CD8-positive, alpha-beta memory T cell (primary cell): ENCODE measurements at regions not wholly inside any gene's neighbourhood (a gene's known extent, or its start where the extent isn't known, plus 50 kb on each side); places are given as distances from the start of the nearest gene placed in this dataset.

ENCODE experiments used
- CTCF ChIA-PET: fragments of 350-600 bp; sonication (Branson Sonifier 250); formaldehyde crosslinking; loops from one replicate; lab custom pipeline; 2021; ENCODE audit warnings: antibody characterized with exemption; lab: Charles Lee
- POLR2A ChIA-PET: fragments of 350-600 bp; sonication (Branson Sonifier 250); formaldehyde crosslinking; loops from one replicate; lab custom pipeline; 2021; ENCODE audit warnings: antibody characterized with exemption; lab: Charles Lee
- DNase-seq, 5 donors: peaks; one replicate each; pipeline versions ENCODE4 v3.0.0 to v3.0.0-alpha.2; 2020 to 2022; ENCODE audit warnings: mixed read lengths in 1 of 5
- H3K27ac ChIP-seq: one replicate; pipeline ENCODE4 v1.7.0; 2013; ENCODE audit warnings: low read depth, mild to moderate bottlenecking, low read length, moderate library complexity
- H3K27me3 ChIP-seq: 2 replicates; pipeline ENCODE4 v1.7.0; 2013; ENCODE audit warnings: low read length, mild to moderate bottlenecking; ENCODE audit not compliant: insufficient read depth, poor library complexity, severe bottlenecking
- H3K36me3 ChIP-seq: 2 replicates; pipeline ENCODE4 v1.7.0; 2013; ENCODE audit warnings: mild to moderate bottlenecking, low read length, moderate library complexity; ENCODE audit not compliant: insufficient read depth
- H3K4me1 ChIP-seq: 2 replicates; pipeline ENCODE4 v1.7.0; 2013; ENCODE audit warnings: mild to moderate bottlenecking, low read length, moderate library complexity; ENCODE audit not compliant: insufficient read depth
- H3K4me3 ChIP-seq: 2 replicates; pipeline ENCODE4 v1.7.0; 2013; ENCODE audit warnings: mild to moderate bottlenecking, low read length
- H3K9me3 ChIP-seq: 2 replicates; pipeline ENCODE4 v1.7.0; 2013; ENCODE audit warnings: mild to moderate bottlenecking, low read length
- H3K27ac Mint-ChIP-seq, 8 donors: one replicate each; pipeline ENCODE4 v1.8.0; 2020 to 2021; ENCODE audit warnings: mixed read lengths in 8 of 8, mild to moderate bottlenecking in 6 of 8, inconsistent platforms in 3 of 8, moderate library complexity in 3 of 8
- H3K27me3 Mint-ChIP-seq, 2 donors: one replicate each; pipeline ENCODE4 v1.8.0; 2020 to 2021; ENCODE audit warnings: mixed read lengths in 2 of 2, mild to moderate bottlenecking in 1 of 2, moderate library complexity in 1 of 2
- H3K36me3 Mint-ChIP-seq, 3 donors: one replicate each; pipeline ENCODE4 v1.8.0; 2020 to 2021; ENCODE audit warnings: mixed read lengths in 3 of 3, inconsistent platforms in 1 of 3, mild to moderate bottlenecking in 1 of 3
- H3K4me1 Mint-ChIP-seq, 3 donors: one replicate each; pipeline ENCODE4 v1.8.0; 2020 to 2021; ENCODE audit warnings: mixed read lengths in 3 of 3, inconsistent platforms in 1 of 3, mild to moderate bottlenecking in 1 of 3
- H3K4me3 Mint-ChIP-seq, 7 donors: one replicate each; pipeline ENCODE4 v1.8.0; 2020 to 2021; ENCODE audit warnings: mixed read lengths in 7 of 7, mild to moderate bottlenecking in 6 of 7, moderate library complexity in 4 of 7, inconsistent platforms in 2 of 7
- H3K9me3 Mint-ChIP-seq, 5 donors: one replicate each; pipeline ENCODE4 v1.8.0; 2020 to 2022; ENCODE audit warnings: mixed read lengths in 5 of 5, mild to moderate bottlenecking in 3 of 5, moderate library complexity in 2 of 5, inconsistent platforms in 1 of 5

DNA sequence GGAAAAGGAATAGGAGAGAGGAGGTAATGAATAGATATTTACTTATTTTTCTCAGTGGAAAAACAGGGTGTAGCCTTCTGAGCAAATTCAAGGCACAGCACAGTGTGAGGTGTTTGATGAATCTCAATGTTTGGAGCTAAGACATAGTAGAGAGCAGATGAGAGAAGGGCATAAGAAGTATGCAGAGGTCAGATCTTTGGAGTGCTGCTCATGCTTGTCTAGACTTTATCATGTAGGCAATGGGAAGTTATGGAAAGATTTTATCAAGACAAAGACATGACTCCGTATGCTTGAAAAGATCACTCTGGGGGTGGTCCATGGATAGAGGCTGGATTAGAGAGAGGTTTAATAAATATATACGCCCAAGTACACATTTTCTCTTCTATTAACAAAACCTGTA lies 217.0 kb upstream of the CNR1 start:
- no peak overlapping the region for H3K27ac Mint-ChIP-seq
- Histone ChIP-seq H3K9me3 (no peaks in the 10 kb centered on the region), H3K27ac (no peak overlapping the region), H3K4me3 (no peak overlapping the region), H3K36me3 (no peaks in the 10 kb centered on the region), H3K4me1 (no peaks in the 10 kb centered on the region), H3K27me3 (no peaks in the 10 kb centered on the region)
- POLR2A ChIA-PET: no interaction called here
- DNase-seq: no peak
- no peak overlapping the region for H3K4me3 Mint-ChIP-seq
- H3K36me3 Mint-ChIP-seq: no peaks in the 10 kb centered on the region
- peaks cover 0 to 3% (median 0%) of the 10 kb centered on the region in 5 donors for H3K9me3 Mint-ChIP-seq
- H3K27me3 Mint-ChIP-seq: peaks cover 4% of the 10 kb centered on the region in 2 donors
- H3K4me1 Mint-ChIP-seq: no peaks in the 10 kb centered on the region
- CTCF ChIA-PET: no interaction called here

- no peak overlapping the region for H3K27ac Mint-ChIP-seq
- POLR2A ChIA-PET: no interaction called here
- peaks cover 0 to 3% (median 0%) of the 10 kb centered on the region in 5 donors for H3K9me3 Mint-ChIP-seq
- DNase-seq: no peak
- H3K27me3 ChIP-seq: no peaks in the 10 kb centered on the region
- H3K4me3 ChIP-seq: no peak overlapping the region
- no peaks in the 10 kb centered on the region for H3K4me1 ChIP-seq
- H3K36me3 Mint-ChIP-seq: no peaks in the 10 kb centered on the region
- no peaks in the 10 kb centered on the region for H3K9me3 ChIP-seq
- CTCF ChIA-PET: no interaction called here
- H3K36me3 ChIP-seq: no peaks in the 10 kb centered on the region
- H3K4me3 Mint-ChIP-seq: no peak overlapping the region
- H3K27ac ChIP-seq: no peak overlapping the region
- H3K4me1 Mint-ChIP-seq: no peaks in the 10 kb centered on the region
- H3K27me3 Mint-ChIP-seq: peaks cover 4 to 9% of the 10 kb centered on the region in 2 donors
Observed at GRCh38 chr6:88381289-88381642, 215.1 kb upstream of the CNR1 start.

DNA sequence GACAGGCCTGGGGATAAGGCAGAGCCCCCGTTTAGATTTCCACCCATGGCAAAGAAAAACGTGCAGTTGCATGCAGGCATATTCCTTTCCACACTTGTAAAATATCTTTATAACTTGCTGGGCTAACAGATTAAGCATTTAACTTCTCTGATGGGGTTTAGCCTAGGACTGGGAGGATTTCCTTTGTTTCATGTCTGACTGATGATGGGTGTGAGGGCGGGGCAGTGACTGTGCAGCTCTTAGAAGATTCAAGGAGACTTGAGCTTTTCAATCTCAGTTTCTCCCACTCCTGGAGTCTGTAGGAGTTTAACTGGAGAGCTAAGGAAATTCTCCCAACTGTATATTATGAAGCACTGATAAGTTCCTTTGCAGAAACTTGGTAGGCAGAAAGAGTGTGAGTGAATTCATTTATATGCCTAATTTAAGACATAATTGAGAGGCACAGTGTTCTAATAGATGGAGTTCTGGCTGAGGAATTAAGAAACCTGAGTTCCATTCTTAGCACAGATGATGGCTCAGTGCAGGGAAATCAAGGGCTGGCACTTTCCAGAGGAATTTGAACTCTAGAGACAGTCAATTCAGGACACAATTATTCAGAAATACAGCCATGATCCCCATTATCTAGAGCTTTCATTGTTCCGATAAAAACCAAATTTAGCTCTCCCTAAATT lies 214.6 kb upstream of the CNR1 start:
- ChIA-PET CTCF (no interaction called here), POLR2A (no interaction called here)
- Mint-ChIP-seq H3K27ac (no peak overlapping the region), H3K4me3 (no peak overlapping the region), H3K9me3 (peaks cover 0 to 3% (median 0%) of the 10 kb centered on the region in 5 donors), H3K4me1 (no peaks in the 10 kb centered on the region), H3K36me3 (no peaks in the 10 kb centered on the region), H3K27me3 (peaks cover 5 to 9% of the 10 kb centered on the region in 2 donors)
- no peaks in the 10 kb centered on the region for H3K4me1 ChIP-seq
- no peak for DNase-seq
- no peaks in the 10 kb centered on the region for H3K9me3 ChIP-seq
- no peak overlapping the region for H3K27ac ChIP-seq
- no peak overlapping the region for H3K4me3 ChIP-seq
- no peaks in the 10 kb centered on the region for H3K27me3 ChIP-seq
- H3K36me3 ChIP-seq: no peaks in the 10 kb centered on the region

DNA sequence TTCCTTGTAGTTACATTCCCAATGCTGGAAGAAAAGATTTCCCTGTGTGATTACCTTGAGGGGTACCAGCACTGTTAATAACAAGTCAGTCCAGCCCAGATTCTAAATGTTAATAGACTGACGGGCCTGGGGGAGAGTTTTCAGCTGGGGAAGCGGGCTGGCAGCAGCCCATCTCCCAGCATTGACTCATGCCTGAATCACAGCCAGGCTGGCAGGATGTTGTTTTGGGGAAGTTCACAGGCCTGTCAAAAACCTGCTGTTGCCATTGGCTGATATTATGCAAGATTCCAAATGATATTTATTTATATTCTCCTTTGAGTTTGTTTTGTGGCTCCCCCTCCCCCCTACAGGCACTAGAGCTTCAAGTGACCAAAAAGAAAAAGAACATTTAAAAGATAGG lies 213.9 kb upstream of the CNR1 start:
- ChIA-PET CTCF (no interaction called here), POLR2A (no interaction called here)
- H3K36me3 Mint-ChIP-seq: no peaks in the 10 kb centered on the region
- no peaks in the 10 kb centered on the region for H3K36me3 ChIP-seq
- no peaks in the 10 kb centered on the region for H3K27me3 ChIP-seq
- no peaks in the 10 kb centered on the region for H3K4me1 Mint-ChIP-seq
- peaks cover 6 to 12% of the 10 kb centered on the region in 2 donors for H3K27me3 Mint-ChIP-seq
- H3K9me3 ChIP-seq: no peaks in the 10 kb centered on the region
- no peak overlapping the region for H3K27ac ChIP-seq
- no peak overlapping the region for H3K27ac Mint-ChIP-seq
- H3K4me1 ChIP-seq: no peaks in the 10 kb centered on the region
- no peak overlapping the region for H3K4me3 Mint-ChIP-seq
- H3K4me3 ChIP-seq: no peak overlapping the region
- DNase-seq: no peak
- peaks cover 0 to 3% (median 0%) of the 10 kb centered on the region in 5 donors for H3K9me3 Mint-ChIP-seq

- Mint-ChIP-seq H3K9me3 (no peaks in the 10 kb centered on the region), H3K4me1 (no peaks in the 10 kb centered on the region), H3K27ac (no peak overlapping the region), H3K36me3 (no peaks in the 10 kb centered on the region), H3K4me3 (no peak overlapping the region), H3K27me3 (peaks cover 7 to 10% of the 10 kb centered on the region in 2 donors)
- Histone ChIP-seq H3K4me1 (no peaks in the 10 kb centered on the region), H3K27ac (no peak overlapping the region), H3K4me3 (no peak overlapping the region), H3K27me3 (no peaks in the 10 kb centered on the region), H3K36me3 (no peaks in the 10 kb centered on the region), H3K9me3 (no peaks in the 10 kb centered on the region)
- no peak for DNase-seq
- CTCF ChIA-PET: no interaction called here
- POLR2A ChIA-PET: no interaction called here
Observed at GRCh38 chr6:88378639-88379038, 212.5 kb upstream of the CNR1 start.

DNA sequence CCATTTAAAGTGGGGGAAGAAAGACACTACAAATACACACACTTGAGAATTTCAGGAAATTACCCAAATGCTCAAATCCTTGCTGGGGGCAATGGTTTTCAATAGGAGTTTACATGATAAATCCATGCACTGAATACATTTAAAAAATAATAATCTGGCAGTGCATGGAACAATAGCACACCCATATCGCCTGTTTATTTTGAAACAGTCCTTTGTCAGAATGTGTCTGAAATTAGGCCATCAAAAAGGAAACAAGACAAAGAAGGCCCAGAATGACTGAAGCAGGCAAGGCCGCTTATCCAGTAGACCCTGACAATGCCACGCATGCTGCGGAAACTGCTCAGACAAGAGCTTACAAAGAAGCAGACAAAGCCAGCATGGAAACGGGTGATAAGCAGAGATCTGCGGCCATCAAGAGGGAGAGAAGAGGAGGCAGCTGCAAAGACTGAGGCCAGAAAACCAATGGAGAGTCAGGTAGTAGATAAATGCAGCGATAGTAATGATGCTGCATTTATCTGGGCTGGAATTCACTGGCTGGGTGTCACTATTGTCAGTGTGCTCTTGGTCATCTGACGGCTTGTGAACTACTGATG lies 211.9 kb upstream of the CNR1 start:
- Mint-ChIP-seq H3K36me3 (no peaks in the 10 kb centered on the region), H3K4me3 (no peak overlapping the region), H3K9me3 (no peaks in the 10 kb centered on the region), H3K4me1 (no peaks in the 10 kb centered on the region), H3K27ac (no peak overlapping the region), H3K27me3 (peaks cover 7 to 10% of the 10 kb centered on the region in 2 donors)
- ChIA-PET POLR2A (no interaction called here), CTCF (no interaction called here)
- Histone ChIP-seq H3K4me1 (no peaks in the 10 kb centered on the region), H3K36me3 (no peaks in the 10 kb centered on the region), H3K9me3 (no peaks in the 10 kb centered on the region), H3K27ac (no peak overlapping the region), H3K4me3 (no peak overlapping the region), H3K27me3 (no peaks in the 10 kb centered on the region)
- no peak for DNase-seq

DNA sequence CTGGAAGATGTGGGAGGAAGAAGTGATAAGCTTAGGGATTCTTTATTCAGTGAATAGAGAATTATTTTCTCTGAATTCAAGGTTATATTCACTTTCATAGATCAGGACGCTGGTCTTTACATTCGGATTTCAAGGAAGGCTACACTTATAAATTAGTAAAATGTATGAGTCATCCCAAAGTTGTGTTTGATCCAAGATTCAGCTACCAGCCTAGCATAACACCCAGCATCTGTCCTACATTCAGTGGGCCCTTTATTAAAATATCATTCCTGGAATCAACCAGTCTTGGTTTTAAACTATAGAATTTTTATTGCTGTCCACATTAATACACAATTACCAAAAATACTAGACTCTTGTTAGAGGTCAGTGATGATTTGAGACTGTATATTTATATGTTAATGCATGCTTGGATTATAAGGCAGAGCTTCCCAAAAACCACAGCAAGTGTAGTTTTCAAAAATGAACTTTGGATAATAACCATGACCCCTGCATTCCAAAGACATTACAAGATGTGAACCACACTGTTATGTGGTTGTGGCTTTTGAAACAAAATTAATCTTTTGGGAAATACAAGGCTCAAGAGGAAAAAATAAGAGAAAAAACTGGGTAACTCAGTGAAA lies 210.7 kb upstream of the CNR1 start:
- H3K4me3 Mint-ChIP-seq: no peak overlapping the region
- no peak overlapping the region for H3K4me3 ChIP-seq
- H3K9me3 ChIP-seq: no peaks in the 10 kb centered on the region
- no peaks in the 10 kb centered on the region for H3K4me1 ChIP-seq
- no peaks in the 10 kb centered on the region for H3K36me3 ChIP-seq
- no peak overlapping the region for H3K27ac ChIP-seq
- no peak for DNase-seq
- no peaks in the 10 kb centered on the region for H3K9me3 Mint-ChIP-seq
- peaks cover 7 to 12% of the 10 kb centered on the region in 2 donors for H3K27me3 Mint-ChIP-seq
- H3K27ac Mint-ChIP-seq: no peak overlapping the region
- no peaks in the 10 kb centered on the region for H3K4me1 Mint-ChIP-seq
- POLR2A ChIA-PET: no interaction called here
- no peaks in the 10 kb centered on the region for H3K36me3 Mint-ChIP-seq
- CTCF ChIA-PET: no interaction called here
- no peaks in the 10 kb centered on the region for H3K27me3 ChIP-seq

GRCh38 chr6:88376197-88376596 lies 210.1 kb upstream of the CNR1 start:
- CTCF ChIA-PET: no interaction called here
- H3K36me3 ChIP-seq: no peaks in the 10 kb centered on the region
- no peak overlapping the region for H3K4me3 ChIP-seq
- H3K27me3 ChIP-seq: no peaks in the 10 kb centered on the region
- H3K4me1 ChIP-seq: no peaks in the 10 kb centered on the region
- DNase-seq: no peak
- H3K9me3 ChIP-seq: no peaks in the 10 kb centered on the region
- Mint-ChIP-seq H3K4me1 (no peaks in the 10 kb centered on the region), H3K4me3 (no peak overlapping the region), H3K36me3 (no peaks in the 10 kb centered on the region), H3K9me3 (no peaks in the 10 kb centered on the region), H3K27me3 (peaks cover 7 to 12% of the 10 kb centered on the region in 2 donors), H3K27ac (no peak overlapping the region)
- H3K27ac ChIP-seq: no peak overlapping the region
- POLR2A ChIA-PET: no interaction called here
